ENCODE measurements at regions not wholly inside any gene's neighbourhood (a gene's known extent, or its start where the extent isn't known, plus 50 kb on each side); places are given as distances from the start of the nearest gene placed in this dataset.

GRCh38 chr18:45260125-45260524 is 355.2 kb upstream of the SLC14A2 start:
- Histone ChIP-seq H3K27ac (no peak overlapping the region), H3K4me1 (replicated peaks in 1 of 2) (peaks cover 6 to 7% of the 10 kb centered on the region in 2 donors), H3K4me3 (no peak overlapping the region)
- 63 to 100% (median 87%) methylated on average over 1 of the region's 1 CpG; no CpG with 5 or more reads in 4 of the 10 experiments for WGBS, 10 experiments
- in situ Hi-C loops (cut with MboI; ENCODE audit: low pct_unique_long_range_greater_than_20kb in 2 of 9, low sequenced_read_pairs in 9 of 9, unreplicated experiment in 9 of 9), result no loop called here
- no peak for ATAC-seq (replicated peaks in 6 of 8)

- H3K4me1 ChIP-seq (replicated peaks in 1 of 2), result no peaks in the 10 kb centered on the region
- 72 to 100% (median 92%) methylated on average over 1 to 3 of the region's 3 CpGs; no CpG with 5 or more reads in 2 of the 10 experiments for WGBS, 10 experiments
- H3K4me3 ChIP-seq, result no peak overlapping the region
- no peak for ATAC-seq (replicated peaks in 6 of 8)
- in situ Hi-C loops (cut with MboI; ENCODE audit: low pct_unique_long_range_greater_than_20kb in 2 of 9, low sequenced_read_pairs in 9 of 9, unreplicated experiment in 9 of 9), result no loop called here
- no peak overlapping the region for H3K27ac ChIP-seq
These were observed 349.3 kb upstream of the SLC14A2 start for GRCh38 chr18:45266023-45266422.

GRCh38 chr18:45267622-45268021 is 347.7 kb upstream of the SLC14A2 start:
- Histone ChIP-seq H3K4me3 (no peak overlapping the region), H3K27ac (no peak overlapping the region), H3K4me1 (replicated peaks in 1 of 2) (no peaks in the 10 kb centered on the region)
- 63 to 100% (median 95%) methylated on average over 1 of the region's 1 CpG; no CpG with 5 or more reads in 2 of the 10 experiments for WGBS, 10 experiments
- no peak for ATAC-seq (replicated peaks in 6 of 8)
- in situ Hi-C loops (cut with MboI; ENCODE audit: low pct_unique_long_range_greater_than_20kb in 2 of 9, low sequenced_read_pairs in 9 of 9, unreplicated experiment in 9 of 9), result no loop called here

- no peaks in the 10 kb centered on the region for H3K4me1 ChIP-seq (replicated peaks in 1 of 2)
- H3K4me3 ChIP-seq, result no peak overlapping the region
- H3K27ac ChIP-seq, result no peak overlapping the region
- ATAC-seq (replicated peaks in 6 of 8), result no peak
- in situ Hi-C loops (cut with MboI; ENCODE audit: low pct_unique_long_range_greater_than_20kb in 2 of 9, low sequenced_read_pairs in 9 of 9, unreplicated experiment in 9 of 9), result no loop called here
- 0 to 100% (median 48%) methylated on average over 1 of the region's 1 CpG; no CpG with 5 or more reads in 4 of the 10 experiments for WGBS, 10 experiments
These were observed 346.7 kb upstream of the SLC14A2 start for GRCh38 chr18:45268583-45268982.

GRCh38 chr18:45270289-45270771 is 344.9 kb upstream of the SLC14A2 start:
- Histone ChIP-seq H3K4me1 (replicated peaks in 1 of 2) (no peaks in the 10 kb centered on the region), H3K27ac (no peak overlapping the region), H3K4me3 (no peak overlapping the region)
- no peak for ATAC-seq (replicated peaks in 6 of 8)
- in situ Hi-C loops (cut with MboI; ENCODE audit: low pct_unique_long_range_greater_than_20kb in 2 of 9, low sequenced_read_pairs in 9 of 9, unreplicated experiment in 9 of 9), result no loop called here

GRCh38 chr18:45274026-45274425 is 341.2 kb upstream of the SLC14A2 start:
- no peak for ATAC-seq (replicated peaks in 6 of 8)
- in situ Hi-C loops (cut with MboI; ENCODE audit: low pct_unique_long_range_greater_than_20kb in 2 of 9, low sequenced_read_pairs in 9 of 9, unreplicated experiment in 9 of 9), result no loop called here

GRCh38 chr18:45275367-45276113 is 339.7 kb upstream of the SLC14A2 start:
- no peak overlapping the region for H3K4me3 ChIP-seq
- no peaks in the 10 kb centered on the region for H3K4me1 ChIP-seq (replicated peaks in 1 of 2)
- no peak for ATAC-seq (replicated peaks in 6 of 8)
- in situ Hi-C loops (cut with MboI; ENCODE audit: low pct_unique_long_range_greater_than_20kb in 2 of 9, low sequenced_read_pairs in 9 of 9, unreplicated experiment in 9 of 9), result loop anchor here in 1 of 9 experiments (25.0 kb wide), 1 partner anchor 112 kb away; no protein-coding TSS in a partner anchor
- H3K27ac ChIP-seq, result no peak overlapping the region
- WGBS, 10 experiments, result 19 to 95% (median 83%) methylated on average over 1 to 5 of the region's 5 CpGs

More at GRCh38 chr18:45274026-45274425, 341.2 kb upstream of the SLC14A2 start:
- 0 to 100% (median 80%) methylated on average over 1 of the region's 1 CpG; no CpG with 5 or more reads in 6 of the 10 experiments for WGBS, 10 experiments
- Histone ChIP-seq H3K4me1 (replicated peaks in 1 of 2) (no peaks in the 10 kb centered on the region), H3K27ac (no peak overlapping the region), H3K4me3 (no peak overlapping the region)

- in situ Hi-C loops (cut with MboI; ENCODE audit: low pct_unique_long_range_greater_than_20kb in 2 of 9, low sequenced_read_pairs in 9 of 9, unreplicated experiment in 9 of 9), result loop anchor here in 1 of 9 experiments (25.0 kb wide), 1 partner anchor 110 kb away; no protein-coding TSS in a partner anchor
- no peaks in the 10 kb centered on the region for H3K4me1 ChIP-seq (replicated peaks in 1 of 2)
- H3K27ac ChIP-seq, result no peak overlapping the region
- H3K4me3 ChIP-seq, result no peak overlapping the region
- 55 to 100% (median 86%) methylated on average over 1 to 3 of the region's 3 CpGs for whole genome bisulfite sequencing, 10 experiments
- no peak for ATAC-seq (replicated peaks in 6 of 8)
These were observed 338.4 kb upstream of the SLC14A2 start for GRCh38 chr18:45276878-45277277.

GRCh38 chr18:45277908-45278307 is 337.4 kb upstream of the SLC14A2 start:
- 60 to 100% (median 92%) methylated on average over 1 to 4 of the region's 4 CpGs; no CpG with 5 or more reads in 1 of the 10 experiments for WGBS, 10 experiments
- Histone ChIP-seq H3K4me3 (no peak overlapping the region), H3K4me1 (replicated peaks in 1 of 2) (no peaks in the 10 kb centered on the region), H3K27ac (no peak overlapping the region)
- ATAC-seq (replicated peaks in 6 of 8), result peak in 2 of 8 experiments; percentile 88 to 93
- in situ Hi-C loops (cut with MboI; ENCODE audit: low pct_unique_long_range_greater_than_20kb in 2 of 9, low sequenced_read_pairs in 9 of 9, unreplicated experiment in 9 of 9), result loop anchor here in 1 of 9 experiments (25.0 kb wide), 1 partner anchor 109 kb away; no protein-coding TSS in a partner anchor

GRCh38 chr18:45280481-45281276 is 334.6 kb upstream of the SLC14A2 start:
- whole genome bisulfite sequencing, 10 experiments, result 59 to 84% (median 75%) methylated on average over 1 to 8 of the region's 10 CpGs; no CpG with 5 or more reads in 3 of the 10 experiments
- no peaks in the 10 kb centered on the region for H3K4me1 ChIP-seq (replicated peaks in 1 of 2)
- in situ Hi-C loops (cut with MboI; ENCODE audit: low pct_unique_long_range_greater_than_20kb in 2 of 9, low sequenced_read_pairs in 9 of 9, unreplicated experiment in 9 of 9), result loop anchor here in 1 of 9 experiments (25.0 kb wide), 1 partner anchor 107 kb away; no protein-coding TSS in a partner anchor

GRCh38 chr18:45282101-45282812 is 333.0 kb upstream of the SLC14A2 start:
- in situ Hi-C loops (cut with MboI; ENCODE audit: low pct_unique_long_range_greater_than_20kb in 2 of 9, low sequenced_read_pairs in 9 of 9, unreplicated experiment in 9 of 9), result loop anchor here in 1 of 9 experiments (25.0 kb wide), 1 partner anchor 105 kb away; no protein-coding TSS in a partner anchor
- ATAC-seq (replicated peaks in 6 of 8), result peak in 2 of 8 experiments; percentile 43 to 63
- Histone ChIP-seq H3K4me3 (no peak overlapping the region), H3K27ac (no peak overlapping the region), H3K4me1 (replicated peaks in 1 of 2) (no peaks in the 10 kb centered on the region)
- WGBS, 10 experiments, result 0 to 100% (median 67%) methylated on average over 1 to 5 of the region's 5 CpGs; no CpG with 5 or more reads in 1 of the 10 experiments

More at GRCh38 chr18:45280481-45281276, 334.6 kb upstream of the SLC14A2 start:
- Histone ChIP-seq H3K27ac (no peak overlapping the region), H3K4me3 (no peak overlapping the region)
- ATAC-seq (replicated peaks in 6 of 8), result no peak

- no peak for ATAC-seq (replicated peaks in 6 of 8)
- 60 to 100% (median 88%) methylated on average over 1 to 2 of the region's 2 CpGs; no CpG with 5 or more reads in 3 of the 10 experiments for WGBS, 10 experiments
- H3K27ac ChIP-seq, result no peak overlapping the region
- in situ Hi-C loops (cut with MboI; ENCODE audit: low pct_unique_long_range_greater_than_20kb in 2 of 9, low sequenced_read_pairs in 9 of 9, unreplicated experiment in 9 of 9), result loop anchor here in 1 of 9 experiments (25.0 kb wide), 1 partner anchor 103 kb away; no protein-coding TSS in a partner anchor
- no peaks in the 10 kb centered on the region for H3K4me1 ChIP-seq (replicated peaks in 1 of 2)
- H3K4me3 ChIP-seq, result no peak overlapping the region
These were observed 331.1 kb upstream of the SLC14A2 start for GRCh38 chr18:45284174-45284573.
